K562 (cell line): ENCODE measurements at regions not wholly inside any gene's neighbourhood (a gene's known extent, or its start where the extent isn't known, plus 50 kb on each side); places are given as distances from the start of the nearest gene placed in this dataset.

Source experiments
- AFF1 ChIP-seq, 2 experiments: fragments of 450-650 bp; IDR thresholded peaks; 2 replicates each; pipeline ENCODE4 v1.6.1; 2018; ENCODE audit warnings: mild to moderate bottlenecking in 2 of 2, low read depth in 1 of 2; ENCODE audit not compliant: partially characterized antibody in 2 of 2
- ATF7 ChIP-seq: fragments of 450-650 bp; IDR thresholded peaks from 2 replicates; pipeline ENCODE4 v1.7.1; 2014; ENCODE audit warnings: mild to moderate bottlenecking, moderate library complexity
- BACH1 ChIP-seq: fragments of 200-800 bp; sonication (Bioruptor generic); IDR thresholded peaks from 2 replicates; pipeline ENCODE4 v1.6.1; 2016; ENCODE audit warnings: missing genetic modification characterization, missing compliant biosample characterization
- BMI1 ChIP-seq: fragments of 150-350 bp; IDR thresholded peaks from 2 replicates; pipeline ENCODE4 v1.6.1; 2014; ENCODE audit warnings: low read length
- CCNT2 ChIP-seq: IDR thresholded peaks from 2 replicates; pipeline ENCODE4 v1.6.1; 2011; ENCODE audit warnings: borderline replicate concordance, low read depth, mild to moderate bottlenecking, moderate library complexity, mixed read lengths, low read length; ENCODE audit not compliant: insufficient read length; ENCODE audit errors: extremely low read depth
- CTCF ChIP-seq, 3 experiments: IDR thresholded peaks in 2 of 3; conservative IDR thresholded peaks in 1 of 3; 2 replicates each; pipeline ENCODE4 v1.5.1; 2011 to 2012; ENCODE audit warnings: low read length in 3 of 3, mild to moderate bottlenecking in 3 of 3, control low read depth in 2 of 3, improper control_type of control experiment in 1 of 3, inconsistent platforms in 1 of 3, low read depth in 1 of 3, mixed read lengths in 1 of 3, moderate library complexity in 1 of 3; ENCODE audit not compliant: insufficient read depth in 2 of 3
- DDX20 ChIP-seq: fragments of 450-650 bp; IDR thresholded peaks from 2 replicates; pipeline ENCODE4 v1.6.1; 2016; ENCODE audit warnings: missing genetic modification characterization, low read depth, mild to moderate bottlenecking, missing compliant biosample characterization, moderate library complexity
- KDM2B ChIP-seq: fragments of 250-450 bp; sonication (Bioruptor Pico); IDR thresholded peaks from 2 replicates; pipeline ENCODE4 v1.8.0; 2021; ENCODE audit warnings: mild to moderate bottlenecking, moderate library complexity
- MEF2A ChIP-seq: IDR thresholded peaks from 2 replicates; pipeline ENCODE4 v1.6.1; 2011; ENCODE audit warnings: low read depth, mild to moderate bottlenecking, low read length, moderate library complexity; ENCODE audit not compliant: control insufficient read depth
- MITF ChIP-seq: IDR thresholded peaks from 2 replicates; pipeline ENCODE4 v1.6.1; 2014; ENCODE audit warnings: antibody characterized with exemption
- NFYB ChIP-seq: IDR thresholded peaks from 2 replicates; pipeline ENCODE4 v1.6.1; 2011; ENCODE audit warnings: mild to moderate bottlenecking, moderate library complexity; ENCODE audit not compliant: insufficient read length; ENCODE audit errors: extremely low read depth
- PRPF4 ChIP-seq: fragments of 200-400 bp; formaldehyde crosslinking; IDR thresholded peaks from one replicate; pipeline ENCODE4 v1.6.1; 2017; ENCODE audit warnings: low read length, low read depth, mild to moderate bottlenecking; ENCODE audit not compliant: insufficient read depth, poor library complexity, severe bottlenecking
- RNF219 ChIP-seq: fragments of 250-450 bp; sonication (Bioruptor Pico); IDR thresholded peaks from 2 replicates; pipeline ENCODE4 v1.5.0; 2022; ENCODE audit warnings: mild to moderate bottlenecking
- SETDB1 ChIP-seq: IDR thresholded peaks from one replicate; pipeline ENCODE4 v1.6.1; 2012; ENCODE audit warnings: low read length, control low read depth, inconsistent platforms
- SMARCA4 ChIP-seq: fragments of 450-650 bp; IDR thresholded peaks from 2 replicates; pipeline ENCODE4 v1.6.1; 2016
- SNIP1 ChIP-seq: fragments of 450-650 bp; IDR thresholded peaks from 2 replicates; pipeline ENCODE4 v1.7.1; 2017; ENCODE audit warnings: low read depth, mild to moderate bottlenecking
- SREBF2 ChIP-seq: sonication (generic); formaldehyde crosslinking; IDR thresholded peaks from 2 replicates; pipeline ENCODE4 v1.4.0; 2020; ENCODE audit warnings: mild to moderate bottlenecking, missing genetic modification reagents
- ZBED1 ChIP-seq: IDR thresholded peaks from 2 replicates; pipeline ENCODE4 v1.6.1; 2014
- ZNF24 ChIP-seq: fragments of 450-650 bp; IDR thresholded peaks from 2 replicates; pipeline ENCODE4 v1.6.1; 2016
- ZNF316 ChIP-seq: fragments of 450-650 bp; IDR thresholded peaks from 2 replicates; pipeline ENCODE4 v1.6.1; 2016
- ZNF444 ChIP-seq: fragments of 250-450 bp; sonication (Bioruptor Pico); IDR thresholded peaks from 2 replicates; pipeline ENCODE4 v1.4.0; 2020; ENCODE audit warnings: mild to moderate bottlenecking, moderate library complexity

GRCh38 chr16:87203060-87203656 lies 114.0 kb downstream of the C16orf95 start (continued):
- TF ChIP-seq MEF2A (no peak), CCNT2 (no peak), ZNF444 (CRISPR knock-in tag) (no peak), PRPF4 (no peak), ZBED1 (no peak), NFYB (no peak), ZNF24 (no peak), SETDB1 (no peak), DDX20 (tag) (no peak), CTCF (IDR thresholded peaks at IDR 0.05 in 2 of 3, conservative IDR thresholded peaks at IDR 0.05 in 1 of 3; ENCODE audit: insufficient read depth in 2 of 3, low read depth in 1 of 3, low read length in 3 of 3) (peak; percentile 93 to 98 (median 97)), SMARCA4 (no peak), SNIP1 (no peak), RNF219 (CRISPR knock-in tag) (no peak), AFF1 (IDR thresholded peaks at IDR 0.05; ENCODE audit: low read depth in 1 of 2, partially characterized antibody in 2 of 2) (no peak), BACH1 (tag) (no peak), MITF (no peak), ZNF316 (no peak), SREBF2 (CRISPR knock-in tag) (no peak), BMI1 (no peak), ATF7 (no peak), KDM2B (CRISPR knock-in tag) (no peak)
